CD8-positive, alpha-beta memory T cell (primary cell): ENCODE measurements at regions not wholly inside any gene's neighbourhood (a gene's known extent, or its start where the extent isn't known, plus 50 kb on each side); places are given as distances from the start of the nearest gene placed in this dataset.
A peak's percentile ranks its signal among the peaks of the same experiment; 100 is the strongest.
"Not testable (repeated sequence)": the region's sequence is repeated elsewhere in the genome, so short reads cannot be mapped to it uniquely, and the experiment has no call there.

Experiments used
- CTCF ChIA-PET: fragments of 350-600 bp; sonication (Branson Sonifier 250); formaldehyde crosslinking; loops from one replicate; lab custom pipeline; 2021; ENCODE audit warnings: antibody characterized with exemption; lab: Charles Lee
- POLR2A ChIA-PET: fragments of 350-600 bp; sonication (Branson Sonifier 250); formaldehyde crosslinking; loops from one replicate; lab custom pipeline; 2021; ENCODE audit warnings: antibody characterized with exemption; lab: Charles Lee
- DNase-seq, 5 donors: peaks; one replicate each; pipeline versions ENCODE4 v3.0.0 to v3.0.0-alpha.2; 2020 to 2022; ENCODE audit warnings: mixed read lengths in 1 of 5
- H3K27ac ChIP-seq: one replicate; pipeline ENCODE4 v1.7.0; 2013; ENCODE audit warnings: low read depth, mild to moderate bottlenecking, low read length, moderate library complexity
- H3K27me3 ChIP-seq: 2 replicates; pipeline ENCODE4 v1.7.0; 2013; ENCODE audit warnings: low read length, mild to moderate bottlenecking; ENCODE audit not compliant: insufficient read depth, poor library complexity, severe bottlenecking
- H3K36me3 ChIP-seq: 2 replicates; pipeline ENCODE4 v1.7.0; 2013; ENCODE audit warnings: mild to moderate bottlenecking, low read length, moderate library complexity; ENCODE audit not compliant: insufficient read depth
- H3K4me1 ChIP-seq: 2 replicates; pipeline ENCODE4 v1.7.0; 2013; ENCODE audit warnings: mild to moderate bottlenecking, low read length, moderate library complexity; ENCODE audit not compliant: insufficient read depth
- H3K4me3 ChIP-seq: 2 replicates; pipeline ENCODE4 v1.7.0; 2013; ENCODE audit warnings: mild to moderate bottlenecking, low read length
- H3K9me3 ChIP-seq: 2 replicates; pipeline ENCODE4 v1.7.0; 2013; ENCODE audit warnings: mild to moderate bottlenecking, low read length
- H3K27ac Mint-ChIP-seq, 8 donors: one replicate each; pipeline ENCODE4 v1.8.0; 2020 to 2021; ENCODE audit warnings: mixed read lengths in 8 of 8, mild to moderate bottlenecking in 6 of 8, inconsistent platforms in 3 of 8, moderate library complexity in 3 of 8
- H3K27me3 Mint-ChIP-seq, 2 donors: one replicate each; pipeline ENCODE4 v1.8.0; 2020 to 2021; ENCODE audit warnings: mixed read lengths in 2 of 2, mild to moderate bottlenecking in 1 of 2, moderate library complexity in 1 of 2
- H3K36me3 Mint-ChIP-seq, 3 donors: one replicate each; pipeline ENCODE4 v1.8.0; 2020 to 2021; ENCODE audit warnings: mixed read lengths in 3 of 3, inconsistent platforms in 1 of 3, mild to moderate bottlenecking in 1 of 3
- H3K4me1 Mint-ChIP-seq, 3 donors: one replicate each; pipeline ENCODE4 v1.8.0; 2020 to 2021; ENCODE audit warnings: mixed read lengths in 3 of 3, inconsistent platforms in 1 of 3, mild to moderate bottlenecking in 1 of 3
- H3K4me3 Mint-ChIP-seq, 7 donors: one replicate each; pipeline ENCODE4 v1.8.0; 2020 to 2021; ENCODE audit warnings: mixed read lengths in 7 of 7, mild to moderate bottlenecking in 6 of 7, moderate library complexity in 4 of 7, inconsistent platforms in 2 of 7
- H3K9me3 Mint-ChIP-seq, 5 donors: one replicate each; pipeline ENCODE4 v1.8.0; 2020 to 2022; ENCODE audit warnings: mixed read lengths in 5 of 5, mild to moderate bottlenecking in 3 of 5, moderate library complexity in 2 of 5, inconsistent platforms in 1 of 5

DNA sequence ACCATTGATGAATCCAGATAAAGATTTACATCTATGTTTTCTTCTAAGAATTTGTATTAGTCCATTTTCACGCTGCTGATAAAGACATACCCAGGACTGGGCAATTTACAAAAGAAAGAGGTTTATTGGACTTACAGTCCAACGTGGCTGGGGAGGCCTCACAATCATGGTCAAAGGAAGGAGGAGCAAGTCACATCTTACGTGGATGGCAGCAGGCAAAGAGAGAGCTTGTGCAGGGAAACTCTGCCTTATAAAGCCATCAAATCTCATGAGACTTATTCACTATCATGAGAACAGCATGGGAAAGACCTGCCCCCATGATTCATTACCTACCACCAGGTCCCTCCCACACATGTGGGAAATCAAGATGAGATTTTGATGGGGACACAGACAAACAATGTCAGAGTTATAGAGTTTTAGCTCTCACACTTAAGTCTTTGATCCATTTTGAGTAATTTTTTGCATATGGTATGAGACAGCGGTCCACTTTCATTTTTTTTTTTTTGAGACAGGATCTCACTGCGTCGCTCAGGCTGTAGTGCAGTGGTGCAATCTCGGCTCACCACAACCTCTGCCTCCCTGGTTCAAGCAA, 53.5 kb upstream of the JADE2 start:
- H3K27me3 ChIP-seq, CTCF ChIA-PET, H3K36me3 ChIP-seq, H3K9me3 ChIP-seq, H3K27ac Mint-ChIP-seq, H3K9me3 Mint-ChIP-seq, H3K36me3 Mint-ChIP-seq, DNase-seq, H3K27ac ChIP-seq, H3K4me3 Mint-ChIP-seq, POLR2A ChIA-PET, H3K4me3 ChIP-seq, H3K4me1 ChIP-seq, H3K27me3 Mint-ChIP-seq, H3K4me1 Mint-ChIP-seq: not testable (repeated sequence)

DNA sequence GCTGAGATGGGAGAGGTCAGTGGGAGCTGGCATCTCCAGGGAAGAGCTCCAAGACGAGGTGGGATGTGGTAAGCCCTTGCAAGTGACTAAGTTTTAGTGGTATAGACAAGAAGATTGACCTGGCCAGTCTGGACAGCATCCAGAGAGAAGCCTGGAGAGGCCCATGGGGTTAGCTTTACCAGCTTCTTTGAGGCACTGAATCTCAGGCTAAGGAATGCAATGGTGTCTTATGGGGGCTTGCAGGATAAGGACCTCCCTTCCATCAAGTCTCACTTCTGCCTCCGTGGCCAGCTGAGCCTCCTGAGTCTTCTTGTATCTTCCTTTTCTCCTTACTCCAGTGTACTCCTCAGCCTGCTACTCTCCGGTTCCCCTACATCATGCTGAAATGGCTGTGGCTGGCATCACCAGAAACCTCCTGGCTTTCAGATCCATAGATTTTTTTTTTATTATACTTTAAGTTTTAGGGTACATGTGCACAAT, 56.5 kb upstream of the JADE2 start:
- peaks cover 0 to 3% (median 0%) of the 10 kb centered on the region in 5 donors for H3K9me3 Mint-ChIP-seq
- H3K36me3 Mint-ChIP-seq = no peaks in the 10 kb centered on the region
- no peak overlapping the region for H3K4me3 Mint-ChIP-seq
- H3K4me3 ChIP-seq = no peak overlapping the region
- peak overlapping the region in 3 of 8 donors; percentile 33 to 70 (median 36) for H3K27ac Mint-ChIP-seq
- ChIA-PET POLR2A (no interaction called here), CTCF (no interaction called here)
- no peaks in the 10 kb centered on the region for H3K9me3 ChIP-seq
- no peaks in the 10 kb centered on the region for H3K36me3 ChIP-seq
- no peak overlapping the region for H3K27ac ChIP-seq
- peaks cover 14% of the 10 kb centered on the region for H3K4me1 ChIP-seq
- H3K4me1 Mint-ChIP-seq = peaks cover 6 to 29% (median 10%) of the 10 kb centered on the region in 3 donors
- no peak for DNase-seq
- no peaks in the 10 kb centered on the region for H3K27me3 ChIP-seq
- H3K27me3 Mint-ChIP-seq = no peaks in the 10 kb centered on the region

DNA sequence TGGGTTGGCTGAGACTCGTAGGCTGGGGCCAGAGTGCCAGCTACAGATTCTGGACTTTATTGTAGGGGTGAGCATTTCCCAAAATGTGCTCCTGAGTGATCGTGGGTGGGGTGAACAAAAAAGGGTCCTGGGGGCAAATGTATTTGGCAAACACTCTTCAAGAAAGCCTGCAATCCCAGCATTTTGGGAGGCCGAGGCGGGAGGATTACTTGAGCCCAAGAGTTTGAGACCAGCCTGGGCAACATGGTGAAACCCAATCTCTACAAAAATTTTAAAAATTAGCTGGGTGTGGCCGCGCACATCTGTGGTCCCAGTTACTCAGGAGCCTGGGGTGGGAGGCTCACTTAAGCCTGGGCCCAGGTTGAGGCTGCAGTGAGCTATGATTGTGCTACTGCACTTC, 55.5 kb upstream of the CDKN2AIPNL start:
- Mint-ChIP-seq H3K9me3 (peaks cover 0 to 3% (median 0%) of the 10 kb centered on the region in 5 donors), H3K4me3 (peak overlapping the region in 3 of 7 donors; percentile 51 to 57 (median 56)), H3K27me3 (no peaks in the 10 kb centered on the region), H3K27ac (peak overlapping the region in 7 of 8 donors; percentile 35 to 93 (median 68)), H3K36me3 (no peaks in the 10 kb centered on the region), H3K4me1 (peaks cover 6 to 29% (median 10%) of the 10 kb centered on the region in 3 donors)
- no peak for DNase-seq
- no peak overlapping the region for H3K4me3 ChIP-seq
- POLR2A ChIA-PET = interaction anchor here (1.9 to 3.6 kb wide), 2 partner anchors 56 to 59 kb away, joined by 10 to 29 read pairs; partner anchors contain the start of gene JADE2
- H3K36me3 ChIP-seq = no peaks in the 10 kb centered on the region
- peaks cover 14% of the 10 kb centered on the region for H3K4me1 ChIP-seq
- no peaks in the 10 kb centered on the region for H3K27me3 ChIP-seq
- no peaks in the 10 kb centered on the region for H3K9me3 ChIP-seq
- CTCF ChIA-PET = interaction anchor here (1.0 to 3.4 kb wide), 3 partner anchors 56 to 60 kb away, joined by 3 to 11 read pairs (median 5); partner anchors contain the start of gene CDKN2AIPNL
- H3K27ac ChIP-seq = peak overlapping the region; percentile 82

DNA sequence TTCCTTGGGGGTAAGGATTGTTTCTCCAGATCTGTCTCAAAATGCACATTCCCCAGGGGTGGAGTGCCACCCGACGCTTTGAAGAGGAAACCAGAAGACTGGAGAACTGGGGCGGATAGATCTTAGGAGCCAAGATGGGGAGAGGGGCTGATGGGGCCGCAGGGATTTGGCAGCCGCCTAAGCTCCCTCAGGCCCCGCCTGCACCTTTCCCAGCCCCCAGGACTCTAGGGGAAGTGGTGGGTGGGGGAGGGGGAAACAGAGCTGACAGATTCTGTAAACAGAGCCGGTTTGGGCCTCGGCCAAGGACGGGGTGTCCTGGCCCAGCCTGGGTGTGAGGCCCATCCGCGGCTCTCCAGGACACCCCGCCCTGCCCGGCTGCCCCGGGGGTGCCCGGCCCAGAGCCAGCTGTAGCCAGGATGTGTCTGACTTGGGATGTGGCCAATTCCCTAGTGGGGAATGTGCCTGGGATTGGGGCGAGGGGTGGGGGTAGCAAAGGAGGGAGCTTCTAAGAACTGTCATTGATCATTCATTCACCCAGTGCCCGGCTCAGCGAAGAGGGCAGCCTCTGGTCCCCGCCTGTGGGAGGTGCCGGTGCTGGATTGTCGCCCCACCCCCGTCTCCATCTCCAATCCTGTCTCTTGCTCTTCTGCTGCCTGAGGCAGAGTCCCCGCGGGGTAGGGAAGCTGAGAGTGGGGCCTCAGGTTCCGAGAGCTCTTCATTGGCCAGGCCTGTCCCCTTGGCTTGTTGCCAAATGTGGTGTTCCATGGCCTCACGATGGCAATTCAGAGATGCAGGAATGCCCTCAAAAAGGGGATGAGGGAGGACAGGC, 54.8 kb upstream of the CDKN2AIPNL start:
- Histone ChIP-seq H3K9me3 (no peaks in the 10 kb centered on the region), H3K36me3 (no peaks in the 10 kb centered on the region), H3K4me3 (peak overlapping the region; percentile 67), H3K27ac (peak overlapping the region; percentile 82), H3K27me3 (no peaks in the 10 kb centered on the region), H3K4me1 (peaks cover 14% of the 10 kb centered on the region)
- no peaks in the 10 kb centered on the region for H3K27me3 Mint-ChIP-seq
- no peaks in the 10 kb centered on the region for H3K36me3 Mint-ChIP-seq
- peaks cover 6 to 29% (median 10%) of the 10 kb centered on the region in 3 donors for H3K4me1 Mint-ChIP-seq
- peak overlapping the region; percentile 33 to 96 (median 85) for H3K27ac Mint-ChIP-seq
- CTCF ChIA-PET = interaction anchor here (1.2 to 3.4 kb wide), 3 partner anchors 55 to 121 kb away, joined by 3 to 11 read pairs (median 5); partner anchors contain the start of gene CDKN2AIPNL
- peak; percentile 7 to 62 (median 31) for DNase-seq
- H3K4me3 Mint-ChIP-seq = peak overlapping the region; percentile 82 to 91 (median 85)
- POLR2A ChIA-PET = interaction anchor here (0.6 to 3.6 kb wide), 6 partner anchors 39 to 346 kb away, joined by 3 to 29 read pairs (median 6); partner anchors contain the start of gene JADE2
- H3K9me3 Mint-ChIP-seq = no peaks in the 10 kb centered on the region

DNA sequence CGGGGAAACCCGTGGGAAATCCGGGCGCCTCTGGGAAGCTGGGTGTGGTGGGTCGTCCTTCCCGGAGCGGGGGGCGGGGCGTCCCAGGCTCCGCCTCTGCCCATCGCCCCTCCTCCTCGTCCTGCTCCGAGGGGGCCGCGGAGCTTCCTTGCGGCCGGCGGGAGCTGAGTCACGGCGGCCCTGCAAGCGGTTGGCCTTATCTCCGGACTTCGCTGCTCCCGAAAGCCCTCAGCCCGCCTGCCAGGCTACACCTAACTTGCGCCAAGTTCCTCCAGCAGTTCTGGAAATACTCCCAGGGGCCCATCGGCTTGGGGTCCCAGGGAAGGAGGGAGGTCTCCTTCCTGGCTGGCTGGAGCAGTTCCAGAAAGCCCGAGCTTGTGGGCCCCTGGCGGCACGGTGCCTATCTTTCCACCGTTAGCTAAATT, 54.1 kb upstream of the CDKN2AIPNL start:
- Histone ChIP-seq H3K4me3 (peak overlapping the region; percentile 67), H3K4me1 (peaks cover 14% of the 10 kb centered on the region), H3K9me3 (no peaks in the 10 kb centered on the region), H3K27ac (peak overlapping the region; percentile 82), H3K27me3 (no peaks in the 10 kb centered on the region), H3K36me3 (no peaks in the 10 kb centered on the region)
- H3K27me3 Mint-ChIP-seq = no peaks in the 10 kb centered on the region
- DNase-seq = peak; percentile 33 to 60 (median 46)
- H3K4me3 Mint-ChIP-seq = peak overlapping the region; percentile 82 to 91 (median 85)
- H3K36me3 Mint-ChIP-seq = no peaks in the 10 kb centered on the region
- no peaks in the 10 kb centered on the region for H3K9me3 Mint-ChIP-seq
- H3K27ac Mint-ChIP-seq = peak overlapping the region; percentile 33 to 96 (median 84)
- POLR2A ChIA-PET = interaction anchor here (0.6 to 3.6 kb wide), 6 partner anchors 40 to 346 kb away, joined by 3 to 29 read pairs (median 6); partner anchors contain the start of gene JADE2
- H3K4me1 Mint-ChIP-seq = peaks cover 6 to 29% (median 10%) of the 10 kb centered on the region in 3 donors
- CTCF ChIA-PET = interaction anchor here (1.2 to 3.4 kb wide), 3 partner anchors 54 to 121 kb away, joined by 3 to 11 read pairs (median 3); partner anchors contain the start of gene CDKN2AIPNL

DNA sequence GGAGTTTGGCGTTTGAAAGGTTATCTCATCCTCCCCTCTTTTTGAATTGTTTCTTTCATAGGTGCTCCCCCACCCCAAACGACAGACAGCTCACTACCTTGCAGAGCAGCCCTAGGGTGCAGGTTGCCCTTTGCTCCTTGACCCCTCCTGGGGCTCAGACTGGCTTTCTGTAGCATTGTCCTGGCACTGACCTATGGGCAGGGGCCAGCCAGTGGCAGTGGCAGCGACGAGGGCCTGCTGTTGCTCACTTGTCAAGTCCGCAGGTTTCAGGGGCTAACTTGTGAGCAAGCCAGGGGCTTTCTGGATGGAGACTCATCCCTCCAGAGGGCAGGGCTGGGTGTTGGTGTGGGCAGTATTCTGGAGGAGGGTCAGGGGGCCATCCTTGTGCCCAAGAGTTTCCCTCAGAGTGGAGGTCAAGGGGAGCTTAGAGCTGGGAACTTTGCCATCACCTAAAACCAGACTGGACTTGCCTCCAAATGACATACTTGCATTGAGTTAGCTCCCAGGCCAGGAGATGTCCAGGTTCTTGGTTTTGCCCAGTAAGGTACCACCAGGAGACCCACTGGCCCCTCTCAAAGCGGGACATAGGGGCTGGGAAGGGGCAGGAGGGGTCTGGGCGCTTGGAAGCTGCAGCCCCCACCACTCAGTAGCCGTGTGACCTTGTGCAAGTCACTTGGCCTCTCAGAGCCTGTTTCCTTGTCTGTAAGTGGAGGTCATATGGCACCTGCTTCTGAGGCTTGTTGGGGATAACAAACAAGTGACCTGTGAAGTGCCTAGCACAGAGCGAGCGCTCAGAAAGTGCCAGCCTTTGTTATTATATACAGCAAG, 53.5 kb upstream of the CDKN2AIPNL start:
- no peaks in the 10 kb centered on the region for H3K36me3 ChIP-seq
- no peak for DNase-seq
- Mint-ChIP-seq H3K27ac (peak overlapping the region in 5 of 8 donors; percentile 33 to 61 (median 52)), H3K36me3 (no peaks in the 10 kb centered on the region), H3K9me3 (no peaks in the 10 kb centered on the region), H3K27me3 (peaks cover 0 to 1% of the 10 kb centered on the region in 2 donors), H3K4me1 (peaks cover 6 to 29% (median 10%) of the 10 kb centered on the region in 3 donors), H3K4me3 (peak overlapping the region; percentile 82 to 91 (median 85))
- no peaks in the 10 kb centered on the region for H3K9me3 ChIP-seq
- H3K27me3 ChIP-seq = no peaks in the 10 kb centered on the region
- H3K27ac ChIP-seq = peak overlapping the region; percentile 48
- peaks cover 14% of the 10 kb centered on the region for H3K4me1 ChIP-seq
- ChIA-PET POLR2A (interaction anchor here (1.2 to 3.6 kb wide), 3 partner anchors 51 to 61 kb away, joined by 3 to 29 read pairs (median 10); partner anchors contain the start of gene JADE2), CTCF (interaction anchor here (1.2 to 3.4 kb wide), 3 partner anchors 54 to 122 kb away, joined by 3 to 11 read pairs (median 3); partner anchors contain the start of gene CDKN2AIPNL)
- H3K4me3 ChIP-seq = peak overlapping the region; percentile 67
